Neural progenitor cell (in vitro differentiated cells): ENCODE measurements at regions not wholly inside any gene's neighbourhood (a gene's known extent, or its start where the extent isn't known, plus 50 kb on each side); places are given as distances from the start of the nearest gene placed in this dataset.
A peak's percentile ranks its signal among the peaks of the same experiment; 100 is the strongest.

Experiments used
- DNase-seq: peaks from one replicate; pipeline ENCODE4 v3.0.0-alpha.2; 2016; ENCODE audit warnings: low spot score
- H2AFZ ChIP-seq: fragments of 200-600 bp; sonication (generic); replicated peaks from 2 replicates; pipeline ENCODE4 v1.6.1; 2016; ENCODE audit warnings: antibody characterized with exemption
- H3F3A ChIP-seq: fragments of 200-600 bp; sonication (generic); 2 replicates; pipeline ENCODE4 v1.6.1; 2016; ENCODE audit warnings: antibody characterized with exemption, low read depth
- H3K27ac ChIP-seq: fragments of 200-600 bp; sonication (generic); 2 replicates; pipeline ENCODE4 v1.5.1; 2016; ENCODE audit warnings: mild to moderate bottlenecking
- H3K27me3 ChIP-seq: fragments of 200-600 bp; sonication (generic); 2 replicates; pipeline ENCODE4 v1.6.1; 2016; ENCODE audit warnings: mild to moderate bottlenecking, moderate library complexity
- H3K36me3 ChIP-seq: fragments of 200-600 bp; sonication (generic); 2 replicates; pipeline ENCODE4 v1.5.1; 2016
- H3K4me1 ChIP-seq: fragments of 200-600 bp; sonication (generic); 2 replicates; pipeline ENCODE4 v1.6.1; 2016; ENCODE audit warnings: mixed run types
- H3K4me2 ChIP-seq: fragments of 200-600 bp; sonication (generic); 2 replicates; pipeline ENCODE4 v1.6.1; 2016
- H3K4me3 ChIP-seq: fragments of 200-600 bp; sonication (generic); 2 replicates; pipeline ENCODE4 v1.5.1; 2016
- H3K79me2 ChIP-seq: fragments of 200-600 bp; sonication (generic); 2 replicates; pipeline ENCODE4 v1.6.1; 2016; ENCODE audit warnings: low read depth
- H3K9ac ChIP-seq: fragments of 200-600 bp; sonication (generic); 2 replicates; pipeline ENCODE4 v1.6.1; 2016
- H3K9me3 ChIP-seq: fragments of 200-600 bp; sonication (generic); 2 replicates; pipeline ENCODE4 v1.5.1; 2016; ENCODE audit warnings: low read depth
- H4K20me1 ChIP-seq: fragments of 200-600 bp; sonication (generic); 2 replicates; pipeline ENCODE4 v1.6.1; 2016; ENCODE audit warnings: low read depth
- H3K27ac Mint-ChIP-seq: 3 replicates; pipeline ENCODE4 v1.8.0; 2021; ENCODE audit warnings: mixed read lengths
- H3K27me3 Mint-ChIP-seq: 2 replicates; pipeline ENCODE4 v1.8.0; 2022; ENCODE audit warnings: low read depth, mild to moderate bottlenecking, inconsistent platforms, moderate library complexity, mixed read lengths; ENCODE audit not compliant: insufficient read depth
- H3K36me3 Mint-ChIP-seq: 3 replicates; pipeline ENCODE4 v1.8.0; 2021; ENCODE audit warnings: mixed read lengths
- H3K4me1 Mint-ChIP-seq: 3 replicates; pipeline ENCODE4 v1.8.0; 2021; ENCODE audit warnings: mixed read lengths
- H3K4me3 Mint-ChIP-seq: 3 replicates; pipeline ENCODE4 v1.8.0; 2021; ENCODE audit warnings: mild to moderate bottlenecking, moderate library complexity, mixed read lengths
- H3K9me3 Mint-ChIP-seq: 3 replicates; pipeline ENCODE4 v1.8.0; 2020; ENCODE audit warnings: mixed read lengths
- EZH2 ChIP-seq: fragments of 200-600 bp; sonication (generic); IDR thresholded peaks from 2 replicates; pipeline ENCODE4 v1.6.1; 2017; ENCODE audit warnings: antibody characterized with exemption, mild to moderate bottlenecking, moderate library complexity
- EZH2phosphoT487 ChIP-seq: fragments of 200-600 bp; sonication (generic); IDR thresholded peaks from 2 replicates; pipeline ENCODE4 v1.6.1; 2017; ENCODE audit warnings: antibody characterized with exemption
- TF ChIP-seq, protein P1 (sequence below): fragments of 200-600 bp; sonication (generic); IDR thresholded peaks from 2 replicates; pipeline ENCODE4 v1.5.1; 2017; ENCODE audit warnings: antibody characterized with exemption, mild to moderate bottlenecking

DNA sequence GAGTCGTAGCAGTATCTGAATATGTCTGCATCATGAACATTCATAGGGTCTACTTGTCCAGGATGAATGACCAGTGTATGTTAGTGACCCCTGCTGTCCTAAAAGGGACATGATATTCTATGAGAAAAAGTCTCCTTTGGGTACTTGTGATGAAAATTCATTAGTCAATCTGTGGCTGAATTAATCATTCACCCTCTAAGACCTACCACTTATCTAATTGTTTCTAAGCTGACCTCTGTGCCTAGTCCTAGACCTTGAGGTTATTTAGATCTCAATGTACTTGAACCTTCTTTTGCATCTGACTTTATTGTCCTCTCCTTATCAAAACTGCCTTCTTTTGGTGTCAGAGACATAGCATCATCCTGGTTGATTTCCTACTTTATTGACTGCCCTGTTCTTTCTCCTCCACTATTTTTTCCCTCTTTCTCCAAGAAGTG is 799.3 kb downstream of the DIPK2A start:
- Histone ChIP-seq H4K20me1 (no peaks in the 10 kb centered on the region), H3K27me3 (no peaks in the 10 kb centered on the region), H3K27ac (no peak overlapping the region), H3K9me3 (no peaks in the 10 kb centered on the region), H3K4me3 (no peak overlapping the region), H3F3A (no peaks in the 10 kb centered on the region), H3K9ac (no peak overlapping the region), H3K36me3 (no peaks in the 10 kb centered on the region), H3K4me2 (no peak overlapping the region), H2AFZ (no peak overlapping the region), H3K4me1 (no peaks in the 10 kb centered on the region), H3K79me2 (no peaks in the 10 kb centered on the region)
- H3K9me3 Mint-ChIP-seq, result no peaks in the 10 kb centered on the region
- TF ChIP-seq EZH2phosphoT487, result no peak
- TF ChIP-seq, protein P1, sequence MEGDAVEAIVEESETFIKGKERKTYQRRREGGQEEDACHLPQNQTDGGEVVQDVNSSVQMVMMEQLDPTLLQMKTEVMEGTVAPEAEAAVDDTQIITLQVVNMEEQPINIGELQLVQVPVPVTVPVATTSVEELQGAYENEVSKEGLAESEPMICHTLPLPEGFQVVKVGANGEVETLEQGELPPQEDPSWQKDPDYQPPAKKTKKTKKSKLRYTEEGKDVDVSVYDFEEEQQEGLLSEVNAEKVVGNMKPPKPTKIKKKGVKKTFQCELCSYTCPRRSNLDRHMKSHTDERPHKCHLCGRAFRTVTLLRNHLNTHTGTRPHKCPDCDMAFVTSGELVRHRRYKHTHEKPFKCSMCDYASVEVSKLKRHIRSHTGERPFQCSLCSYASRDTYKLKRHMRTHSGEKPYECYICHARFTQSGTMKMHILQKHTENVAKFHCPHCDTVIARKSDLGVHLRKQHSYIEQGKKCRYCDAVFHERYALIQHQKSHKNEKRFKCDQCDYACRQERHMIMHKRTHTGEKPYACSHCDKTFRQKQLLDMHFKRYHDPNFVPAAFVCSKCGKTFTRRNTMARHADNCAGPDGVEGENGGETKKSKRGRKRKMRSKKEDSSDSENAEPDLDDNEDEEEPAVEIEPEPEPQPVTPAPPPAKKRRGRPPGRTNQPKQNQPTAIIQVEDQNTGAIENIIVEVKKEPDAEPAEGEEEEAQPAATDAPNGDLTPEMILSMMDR, result peak; percentile 58
- peak; percentile 41 for DNase-seq
- H3K4me3 Mint-ChIP-seq, result no peak overlapping the region
- peaks cover 10% of the 10 kb centered on the region for H3K4me1 Mint-ChIP-seq
- H3K36me3 Mint-ChIP-seq, result no peaks in the 10 kb centered on the region
- no peak overlapping the region for H3K27ac Mint-ChIP-seq
- no peaks in the 10 kb centered on the region for H3K27me3 Mint-ChIP-seq

DNA sequence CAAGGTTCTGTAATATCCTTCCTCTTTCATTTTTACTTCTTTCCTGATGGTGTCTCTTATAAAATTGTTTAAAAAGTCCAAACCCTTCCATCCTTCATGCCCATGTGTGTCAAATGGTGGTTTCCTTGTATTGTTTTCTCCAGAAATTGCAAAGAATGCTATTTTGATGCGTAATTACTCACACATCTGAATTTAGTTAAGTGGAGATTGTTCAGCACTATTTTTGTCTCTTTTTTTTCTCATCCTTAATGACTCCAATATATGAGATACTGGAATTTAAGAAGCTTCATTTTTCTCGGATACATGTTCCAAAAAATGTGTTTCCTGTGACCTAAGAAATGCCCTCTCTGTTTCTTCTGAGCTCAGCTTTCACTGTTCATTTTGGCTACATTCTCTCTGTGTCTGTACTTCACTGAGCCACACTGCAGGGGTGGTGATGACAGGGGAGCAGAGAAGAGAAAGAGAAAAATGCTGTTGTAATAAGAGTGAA is 799.8 kb downstream of the DIPK2A start:
- Histone ChIP-seq H3K4me2 (no peak overlapping the region), H3K27me3 (no peaks in the 10 kb centered on the region), H4K20me1 (no peaks in the 10 kb centered on the region), H3K36me3 (no peaks in the 10 kb centered on the region), H3K4me3 (no peak overlapping the region), H2AFZ (no peak overlapping the region), H3K9me3 (no peaks in the 10 kb centered on the region), H3K27ac (no peak overlapping the region), H3F3A (no peaks in the 10 kb centered on the region), H3K4me1 (no peaks in the 10 kb centered on the region), H3K9ac (no peak overlapping the region), H3K79me2 (no peaks in the 10 kb centered on the region)
- Mint-ChIP-seq H3K27me3 (no peaks in the 10 kb centered on the region), H3K4me3 (no peak overlapping the region), H3K4me1 (peaks cover 10% of the 10 kb centered on the region), H3K27ac (no peak overlapping the region), H3K36me3 (no peaks in the 10 kb centered on the region), H3K9me3 (no peaks in the 10 kb centered on the region)
- DNase-seq, result no peak
- no peak for TF ChIP-seq EZH2
- TF ChIP-seq, protein P1, result no peak
- no peak for TF ChIP-seq EZH2phosphoT487

DNA sequence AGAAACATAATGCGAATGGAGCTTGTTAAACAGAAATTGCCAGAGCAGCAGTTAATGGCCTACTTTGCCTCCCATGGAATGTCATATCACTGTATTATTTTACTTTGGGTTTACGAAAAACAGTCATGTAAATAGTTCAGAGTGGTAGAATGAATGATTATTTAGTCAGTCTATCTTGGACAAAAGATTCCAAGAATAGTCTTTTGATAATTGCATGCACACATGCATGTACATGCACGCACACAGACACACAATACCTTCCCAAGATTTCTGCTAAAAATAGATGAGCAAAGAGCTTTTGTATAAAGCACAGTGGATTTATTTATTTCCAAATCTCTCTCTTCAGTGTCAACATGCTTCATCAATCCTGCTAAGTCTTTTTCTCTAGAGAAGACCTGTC is 800.7 kb downstream of the DIPK2A start:
- no peak overlapping the region for H3K9ac ChIP-seq
- no peaks in the 10 kb centered on the region for H3K27me3 Mint-ChIP-seq
- H3K4me2 ChIP-seq, result no peak overlapping the region
- H3K36me3 Mint-ChIP-seq, result no peaks in the 10 kb centered on the region
- H3K27ac ChIP-seq, result no peak overlapping the region
- no peaks in the 10 kb centered on the region for H3K4me1 ChIP-seq
- no peaks in the 10 kb centered on the region for H3K79me2 ChIP-seq
- no peaks in the 10 kb centered on the region for H4K20me1 ChIP-seq
- H3K4me3 Mint-ChIP-seq, result no peak overlapping the region
- no peaks in the 10 kb centered on the region for H3K27me3 ChIP-seq
- H2AFZ ChIP-seq, result no peak overlapping the region
- peaks cover 10% of the 10 kb centered on the region for H3K4me1 Mint-ChIP-seq
- H3F3A ChIP-seq, result no peaks in the 10 kb centered on the region
- DNase-seq, result no peak
- no peaks in the 10 kb centered on the region for H3K9me3 Mint-ChIP-seq
- no peak overlapping the region for H3K4me3 ChIP-seq
- TF ChIP-seq EZH2phosphoT487 (no peak), EZH2 (no peak)
- TF ChIP-seq, protein P1, result no peak
- no peak overlapping the region for H3K27ac Mint-ChIP-seq
- no peaks in the 10 kb centered on the region for H3K9me3 ChIP-seq
- H3K36me3 ChIP-seq, result no peaks in the 10 kb centered on the region
